ENCODE measurements at regions not wholly inside any gene's neighbourhood (a gene's known extent, or its start where the extent isn't known, plus 50 kb on each side); places are given as distances from the start of the nearest gene placed in this dataset.

GRCh38 chr5:40359093-40359492 lies 320.6 kb upstream of the PTGER4 start:
- H3K4me3 ChIP-seq (ENCODE audit: low read depth, low read length), result no peak overlapping the region
- no peak for TF ChIP-seq CTCF (IDR thresholded peaks at IDR 0.05; ENCODE audit: insufficient read depth, low read depth, low read length)
- DNase-seq (ENCODE audit: low read depth), result no peak

GRCh38 chr5:40356248-40356647 lies 323.5 kb upstream of the PTGER4 start:
- TF ChIP-seq CTCF (IDR thresholded peaks at IDR 0.05; ENCODE audit: insufficient read depth, low read depth, low read length), result no peak
- no peak for DNase-seq (ENCODE audit: low read depth)
- no peak overlapping the region for H3K4me3 ChIP-seq (ENCODE audit: low read depth, low read length)

GRCh38 chr5:40355846-40356245 lies 323.9 kb upstream of the PTGER4 start:
- TF ChIP-seq CTCF (IDR thresholded peaks at IDR 0.05; ENCODE audit: insufficient read depth, low read depth, low read length), result no peak
- no peak overlapping the region for H3K4me3 ChIP-seq (ENCODE audit: low read depth, low read length)
- no peak for DNase-seq (ENCODE audit: low read depth)

- no peak for DNase-seq (ENCODE audit: low read depth)
- no peak for TF ChIP-seq CTCF (IDR thresholded peaks at IDR 0.05; ENCODE audit: insufficient read depth, low read depth, low read length)
- H3K4me3 ChIP-seq (ENCODE audit: low read depth, low read length), result no peak overlapping the region
Measured at GRCh38 chr5:40355181-40355580, 324.5 kb upstream of the PTGER4 start.

- TF ChIP-seq CTCF (IDR thresholded peaks at IDR 0.05; ENCODE audit: insufficient read depth, low read depth, low read length), result no peak
- no peak for DNase-seq (ENCODE audit: low read depth)
- no peak overlapping the region for H3K4me3 ChIP-seq (ENCODE audit: low read depth, low read length)
Measured at GRCh38 chr5:40354171-40354570, 325.5 kb upstream of the PTGER4 start.

- DNase-seq (ENCODE audit: low read depth), result no peak
- no peak for TF ChIP-seq CTCF (IDR thresholded peaks at IDR 0.05; ENCODE audit: insufficient read depth, low read depth, low read length)
- no peak overlapping the region for H3K4me3 ChIP-seq (ENCODE audit: low read depth, low read length)
Measured at GRCh38 chr5:40353442-40353841, 326.3 kb upstream of the PTGER4 start.

GRCh38 chr5:40347981-40348725 lies 331.6 kb upstream of the PTGER4 start:
- no peak for DNase-seq (ENCODE audit: low read depth)
- no peak overlapping the region for H3K4me3 ChIP-seq (ENCODE audit: low read depth, low read length)
- TF ChIP-seq CTCF (IDR thresholded peaks at IDR 0.05; ENCODE audit: insufficient read depth, low read depth, low read length), result no peak
